ENCODE measurements at regions not wholly inside any gene's neighbourhood (a gene's known extent, or its start where the extent isn't known, plus 50 kb on each side); places are given as distances from the start of the nearest gene placed in this dataset.

GRCh38 chr21:36575306-36575705, 95.4 kb upstream of the CLDN14 start:
- H3K4me3 Mint-ChIP-seq: no peak overlapping the region
- H3K4me1 Mint-ChIP-seq: peaks cover 30% of the 10 kb centered on the region
- no peak overlapping the region for H3K27ac Mint-ChIP-seq
- H3K9me3 Mint-ChIP-seq: peaks cover 6% of the 10 kb centered on the region
- no peak for TF ChIP-seq CTCF (IDR thresholded peaks at IDR 0.05; ENCODE audit: unreplicated experiment in 3 of 3)
- peaks cover 12% of the 10 kb centered on the region for H3K27me3 Mint-ChIP-seq (ENCODE audit: low read depth)
- H3K36me3 Mint-ChIP-seq (ENCODE audit: low read depth): no peaks in the 10 kb centered on the region

- H3K27ac Mint-ChIP-seq: peak overlapping the region in 1 of 3 experiments; percentile 60
- H3K4me1 Mint-ChIP-seq: peaks cover 26% of the 10 kb centered on the region
- H3K4me3 Mint-ChIP-seq: no peak overlapping the region
- no peak for TF ChIP-seq CTCF (IDR thresholded peaks at IDR 0.05; ENCODE audit: unreplicated experiment in 3 of 3)
- H3K36me3 Mint-ChIP-seq (ENCODE audit: low read depth): no peaks in the 10 kb centered on the region
- peaks cover 6% of the 10 kb centered on the region for H3K9me3 Mint-ChIP-seq
- peaks cover 11% of the 10 kb centered on the region for H3K27me3 Mint-ChIP-seq (ENCODE audit: low read depth)
Observed at GRCh38 chr21:36576441-36576840, 96.5 kb upstream of the CLDN14 start.

GRCh38 chr21:36579898-36580297, 100.0 kb upstream of the CLDN14 start:
- Mint-ChIP-seq H3K36me3 (ENCODE audit: low read depth) (no peaks in the 10 kb centered on the region), H3K27me3 (ENCODE audit: low read depth) (peaks cover 24% of the 10 kb centered on the region), H3K27ac (no peak overlapping the region), H3K4me3 (no peak overlapping the region), H3K9me3 (peaks cover 5% of the 10 kb centered on the region), H3K4me1 (peaks cover 22% of the 10 kb centered on the region)
- TF ChIP-seq CTCF (IDR thresholded peaks at IDR 0.05; ENCODE audit: unreplicated experiment in 3 of 3): no peak

GRCh38 chr21:36582271-36582670, 102.3 kb upstream of the CLDN14 start:
- H3K36me3 Mint-ChIP-seq (ENCODE audit: low read depth): no peaks in the 10 kb centered on the region
- no peaks in the 10 kb centered on the region for H3K9me3 Mint-ChIP-seq
- TF ChIP-seq CTCF (IDR thresholded peaks at IDR 0.05; ENCODE audit: unreplicated experiment in 3 of 3): no peak
- H3K4me3 Mint-ChIP-seq: no peak overlapping the region
- H3K4me1 Mint-ChIP-seq: peaks cover 14% of the 10 kb centered on the region
- H3K27me3 Mint-ChIP-seq (ENCODE audit: low read depth): peaks cover 22% of the 10 kb centered on the region
- no peak overlapping the region for H3K27ac Mint-ChIP-seq

GRCh38 chr21:36583591-36583990, 103.7 kb upstream of the CLDN14 start:
- no peak for TF ChIP-seq CTCF (IDR thresholded peaks at IDR 0.05; ENCODE audit: unreplicated experiment in 3 of 3)
- Mint-ChIP-seq H3K9me3 (no peaks in the 10 kb centered on the region), H3K4me3 (no peak overlapping the region), H3K27me3 (ENCODE audit: low read depth) (peaks cover 26% of the 10 kb centered on the region), H3K36me3 (ENCODE audit: low read depth) (no peaks in the 10 kb centered on the region), H3K27ac (no peak overlapping the region), H3K4me1 (peaks cover 14% of the 10 kb centered on the region)

All from nephron (organoid).